Common myeloid progenitor, CD34-positive (primary cell): ENCODE measurements at regions not wholly inside any gene's neighbourhood (a gene's known extent, or its start where the extent isn't known, plus 50 kb on each side); places are given as distances from the start of the nearest gene placed in this dataset.
A peak's percentile ranks its signal among the peaks of the same experiment; 100 is the strongest.
"Not testable (repeated sequence)": the region's sequence is repeated elsewhere in the genome, so short reads cannot be mapped to it uniquely, and the experiment has no call there.

ENCODE experiments used
- CTCF ChIA-PET: fragments of 350-600 bp; sonication (Branson Sonifier 250); formaldehyde crosslinking; loops from one replicate; lab custom pipeline; 2021; ENCODE audit warnings: antibody characterized with exemption; lab: Charles Lee
- POLR2A ChIA-PET: fragments of 350-600 bp; sonication (Branson Sonifier 250); formaldehyde crosslinking; loops from one replicate; lab custom pipeline; 2021; ENCODE audit warnings: antibody characterized with exemption; lab: Charles Lee
- DNase-seq, 3 donors: peaks; one replicate each; pipeline versions ENCODE4 v3.0.0 to v3.0.0-alpha.2; 2013
- H3K27ac ChIP-seq, 2 experiments: 1 replicate in 1 of 2; 2 replicates in 1 of 2; pipeline ENCODE4 v1.7.0; 2013; ENCODE audit warnings: inconsistent platforms in 2 of 2, low read length in 2 of 2, mild to moderate bottlenecking in 2 of 2, low read depth in 1 of 2, moderate library complexity in 1 of 2; ENCODE audit not compliant: severe bottlenecking in 2 of 2, insufficient read depth in 1 of 2, poor library complexity in 1 of 2
- H3K27me3 ChIP-seq, 5 experiments: replicated peaks in 2 of 5; 1 replicate in 3 of 5; 2 replicates in 2 of 5; pipeline versions ENCODE4 v1.6.1 to v1.7.0; 2013; ENCODE audit warnings: low read length in 4 of 5, mild to moderate bottlenecking in 2 of 5, moderate library complexity in 2 of 5, inconsistent platforms in 1 of 5; ENCODE audit not compliant: insufficient read depth in 5 of 5, control insufficient read depth in 4 of 5
- H3K36me3 ChIP-seq, 4 experiments: 1 replicate in 2 of 4; 2 replicates in 2 of 4; pipeline versions ENCODE4 v1.6.1 to v1.7.0; 2013; ENCODE audit warnings: low read length in 3 of 4, control low read depth in 1 of 4, mild to moderate bottlenecking in 1 of 4; ENCODE audit not compliant: control insufficient read depth in 4 of 4, insufficient read depth in 4 of 4
- H3K4me1 ChIP-seq, 4 experiments: 1 replicate in 3 of 4; 2 replicates in 1 of 4; pipeline versions ENCODE4 v1.6.1 to v1.7.1; 2013; ENCODE audit warnings: low read length in 3 of 4, mild to moderate bottlenecking in 3 of 4, control low read depth in 1 of 4, inconsistent platforms in 1 of 4, moderate library complexity in 1 of 4; ENCODE audit not compliant: control insufficient read depth in 4 of 4, insufficient read depth in 4 of 4; ENCODE audit errors: control extremely low read depth in 1 of 4
- H3K4me3 ChIP-seq, 7 experiments: 1 replicate in 4 of 7; 2 replicates in 3 of 7; pipeline versions ENCODE4 v1.5.1 to v1.7.0; 2013; ENCODE audit warnings: mild to moderate bottlenecking in 7 of 7, low read length in 6 of 7, moderate library complexity in 6 of 7, inconsistent platforms in 2 of 7, low read depth in 2 of 7, control low read depth in 1 of 7; ENCODE audit not compliant: insufficient read depth in 4 of 7, control insufficient read depth in 1 of 7; ENCODE audit errors: extremely low read depth in 1 of 7
- H3K9me3 ChIP-seq, 5 experiments: 1 replicate in 4 of 5; 2 replicates in 1 of 5; pipeline versions ENCODE4 v1.6.1 to v1.7.1; 2013; ENCODE audit warnings: low read length in 4 of 5, mild to moderate bottlenecking in 2 of 5, inconsistent platforms in 1 of 5, low read depth in 1 of 5, moderate library complexity in 1 of 5; ENCODE audit not compliant: control insufficient read depth in 4 of 5, insufficient read depth in 2 of 5; ENCODE audit errors: control extremely low read depth in 1 of 5
- WGBS: methylation state at CpG from one replicate; pipeline ENCODE4 v1.1.5; 2013; ENCODE audit not compliant: insufficient coverage; 5-methylcytosine and 5-hydroxymethylcytosine counted together

DNA sequence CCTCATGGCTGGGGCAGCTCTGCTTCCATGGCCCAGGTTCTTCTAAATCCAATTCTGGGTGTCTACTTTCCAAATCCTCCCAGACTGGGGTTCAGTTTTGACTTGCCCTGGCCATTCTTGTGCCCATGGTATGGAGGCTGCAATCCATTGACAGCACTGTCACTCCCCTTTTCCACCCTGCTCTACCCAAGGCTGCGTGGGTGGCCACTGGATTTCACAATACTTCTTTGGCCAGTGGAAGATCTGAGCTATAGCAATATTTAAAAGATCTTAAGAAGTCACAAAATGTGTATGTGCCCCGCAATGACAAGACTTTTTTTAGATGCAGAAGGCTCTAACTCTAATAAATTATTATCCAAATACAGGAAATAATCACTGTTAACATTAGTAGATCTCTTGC lies 329.4 kb upstream of the CCL2 start:
- CTCF ChIA-PET = interaction anchor here (1.2 to 1.8 kb wide), 2 partner anchors 38 to 220 kb away, joined by 5 to 10 read pairs; no protein-coding TSS in a partner anchor

DNA sequence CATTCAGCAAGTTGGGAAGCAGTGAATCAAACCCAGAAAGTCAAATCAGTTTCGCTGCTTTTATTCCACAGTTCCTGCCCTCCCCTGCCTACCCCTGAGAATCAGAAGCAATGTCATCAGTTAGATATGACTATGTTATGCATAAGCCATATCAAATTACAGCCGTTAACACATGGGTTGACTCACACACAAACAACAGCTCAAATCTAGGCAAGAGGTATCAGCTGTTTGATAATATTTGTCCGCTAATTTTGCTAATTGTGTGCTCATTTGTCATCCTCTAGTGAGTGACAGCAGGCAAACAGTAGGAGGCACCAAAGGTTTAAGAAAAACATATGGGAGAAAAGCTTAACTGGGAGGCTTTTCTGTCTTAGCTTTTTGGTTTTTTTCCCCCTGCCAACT lies 327.4 kb upstream of the CCL2 start:
- H3K9me3 ChIP-seq = no peaks in the 10 kb centered on the region
- peaks cover 0 to 4% (median 0%) of the 10 kb centered on the region in 5 experiments for H3K27me3 ChIP-seq
- no peaks in the 10 kb centered on the region for H3K4me1 ChIP-seq
- POLR2A ChIA-PET = no interaction called here
- H3K36me3 ChIP-seq = no peaks in the 10 kb centered on the region
- H3K27ac ChIP-seq = no peak overlapping the region
- CTCF ChIA-PET = interaction anchor here (0.6 to 7.2 kb wide), 24 partner anchors 9 to 434 kb away, joined by 3 to 79 read pairs (median 4); no protein-coding TSS in a partner anchor
- peak; percentile 45 to 73 (median 65) for DNase-seq
- H3K4me3 ChIP-seq = no peak overlapping the region
- 71% methylated on average over 1 of the region's 3 CpGs for WGBS

More for the DNA sequence above, 329.4 kb upstream of the CCL2 start:
- Histone ChIP-seq H3K36me3 (no peaks in the 10 kb centered on the region), H3K9me3 (no peaks in the 10 kb centered on the region), H3K4me1 (no peaks in the 10 kb centered on the region), H3K27ac (no peak overlapping the region), H3K27me3 (peaks cover 0 to 11% (median 0%) of the 10 kb centered on the region in 5 experiments), H3K4me3 (no peak overlapping the region)
- 80% methylated on average over 1 of the region's 2 CpGs for WGBS
- DNase-seq = no peak
- POLR2A ChIA-PET = no interaction called here

DNA sequence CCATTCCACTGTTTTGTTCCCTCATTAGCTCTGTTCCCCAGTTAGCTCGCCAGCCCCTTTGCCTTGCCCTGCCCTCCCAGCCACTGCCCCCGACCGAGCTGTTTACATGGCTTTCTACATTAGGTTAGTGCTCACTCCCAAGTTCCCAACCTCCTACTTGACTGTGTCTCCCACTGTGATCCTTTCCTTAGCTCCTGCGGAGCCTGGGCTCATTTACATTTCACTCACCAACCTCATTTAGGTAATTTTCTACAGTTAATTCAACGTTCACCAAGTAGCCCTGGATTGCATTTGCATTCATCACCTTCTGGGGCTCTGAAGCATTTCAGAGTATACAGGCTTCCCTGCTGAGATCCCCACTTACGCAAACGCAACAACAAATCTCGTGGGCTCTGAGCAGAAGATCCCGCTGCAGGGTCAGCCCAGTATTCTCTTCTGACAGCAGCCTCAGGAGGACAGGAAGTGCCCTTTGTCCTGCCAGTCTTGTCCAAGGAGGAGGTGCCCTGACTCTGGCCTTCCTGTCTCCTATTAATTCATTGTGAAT lies 325.8 kb upstream of the CCL2 start:
- no peaks in the 10 kb centered on the region for H3K9me3 ChIP-seq
- ChIA-PET CTCF (interaction anchor here (0.7 to 7.2 kb wide), 14 partner anchors 9 to 236 kb away, joined by 3 to 79 read pairs (median 6); no protein-coding TSS in a partner anchor), POLR2A (no interaction called here)
- H3K36me3 ChIP-seq = no peaks in the 10 kb centered on the region
- DNase-seq = no peak
- H3K4me1 ChIP-seq = no peaks in the 10 kb centered on the region
- 96% methylated on average over 9 of the region's 9 CpGs for WGBS
- no peak overlapping the region for H3K27ac ChIP-seq
- no peak overlapping the region for H3K4me3 ChIP-seq
- peaks cover 0 to 3% (median 0%) of the 10 kb centered on the region in 5 experiments for H3K27me3 ChIP-seq

DNA sequence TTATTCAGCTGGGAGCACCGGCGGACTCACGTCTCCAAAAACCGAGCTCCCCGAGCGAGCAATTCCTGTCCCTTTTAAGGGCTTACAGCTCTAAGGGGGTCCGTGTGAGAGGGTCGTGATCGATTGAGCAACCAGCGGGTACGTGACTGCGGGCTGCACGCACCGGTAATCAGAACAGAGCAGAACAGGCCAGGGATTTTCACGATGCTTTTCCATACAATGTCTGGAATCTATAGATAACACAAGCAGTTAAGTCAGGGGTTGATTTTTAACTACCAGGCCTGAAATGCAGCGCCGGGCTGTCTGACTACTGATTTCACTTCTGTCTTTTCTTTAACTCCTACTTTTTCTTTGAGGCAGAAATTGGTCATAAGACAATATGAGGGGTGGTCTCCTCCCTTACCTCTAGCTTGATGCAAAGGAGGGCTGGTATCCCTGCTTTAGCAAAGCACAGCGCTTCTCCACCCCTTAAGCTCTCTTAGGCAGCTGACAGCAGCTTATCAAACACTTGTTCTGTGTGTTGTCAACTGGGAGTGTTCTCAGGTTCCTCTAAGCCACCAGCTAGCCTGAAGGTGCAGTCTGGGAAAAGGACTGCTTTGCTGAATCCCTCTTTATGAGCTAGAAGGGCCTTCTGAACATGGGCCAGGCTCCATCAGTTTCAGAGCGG lies 323.8 kb upstream of the CCL2 start:
- POLR2A ChIA-PET = interaction anchor here (0.7 to 0.8 kb wide), 2 partner anchors 24 to 73 kb away, joined by 3 read pairs; no protein-coding TSS in a partner anchor
- not testable (repeated sequence) for H3K9me3 ChIP-seq, H3K4me1 ChIP-seq, H3K27me3 ChIP-seq, H3K36me3 ChIP-seq, H3K4me3 ChIP-seq
- H3K27ac ChIP-seq = peak overlapping the region in 1 of 2 experiments; percentile 59
- DNase-seq = peak in 1 of 3 donors; percentile 12
- WGBS = 98% methylated on average over 17 of the region's 19 CpGs
- CTCF ChIA-PET = interaction anchor here (1.5 to 7.2 kb wide), 3 partner anchors 24 to 234 kb away, joined by 3 to 77 read pairs (median 15); no protein-coding TSS in a partner anchor

DNA sequence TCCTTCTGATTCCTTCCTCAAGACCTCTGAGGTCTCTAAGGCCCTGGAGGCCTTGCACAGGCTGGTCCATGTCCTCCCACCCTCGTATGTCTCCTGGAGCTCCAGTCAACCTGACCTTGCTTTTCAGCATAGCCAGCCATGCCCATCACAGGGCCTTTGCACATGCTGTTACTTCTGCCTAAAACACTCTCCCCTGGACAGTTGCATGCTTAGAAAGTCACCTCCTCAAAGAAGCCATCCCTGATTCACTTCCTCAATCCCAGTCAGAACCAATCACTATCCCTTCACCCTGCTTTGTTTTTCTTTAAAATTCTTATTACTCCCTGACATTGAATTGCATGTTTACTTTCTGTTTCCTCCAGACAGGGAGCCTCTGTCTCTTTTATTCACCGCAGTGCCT lies 322.1 kb upstream of the CCL2 start:
- POLR2A ChIA-PET = no interaction called here
- Histone ChIP-seq H3K4me3 (no peak overlapping the region), H3K36me3 (no peaks in the 10 kb centered on the region), H3K4me1 (no peaks in the 10 kb centered on the region), H3K9me3 (no peaks in the 10 kb centered on the region), H3K27ac (no peak overlapping the region), H3K27me3 (no peaks in the 10 kb centered on the region)
- no peak for DNase-seq
- 100% methylated on average over 2 of the region's 2 CpGs for WGBS
- CTCF ChIA-PET = interaction anchor here (3.0 to 7.2 kb wide), 2 partner anchors 213 to 233 kb away, joined by 15 to 77 read pairs; no protein-coding TSS in a partner anchor

DNA sequence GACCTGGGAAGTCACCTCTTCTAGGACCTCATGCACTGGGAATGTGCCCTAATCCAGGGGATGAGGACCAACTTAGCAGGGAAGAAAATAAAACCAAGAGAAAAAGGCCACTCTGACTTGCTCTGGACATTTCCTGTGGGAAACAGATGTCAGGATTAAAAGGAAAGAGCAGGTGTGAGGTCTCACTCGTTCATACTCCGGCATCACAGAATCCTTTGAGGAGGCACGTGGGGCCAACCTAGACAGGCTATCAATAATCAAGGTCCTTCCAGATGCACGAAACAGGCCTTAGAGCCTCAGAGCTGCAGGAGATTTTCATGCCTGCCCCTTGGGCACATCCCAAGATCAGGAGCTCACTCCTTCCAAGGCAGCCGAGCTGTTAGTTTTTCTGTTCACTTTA lies 321.5 kb upstream of the CCL2 start:
- no peaks in the 10 kb centered on the region for H3K9me3 ChIP-seq
- no peaks in the 10 kb centered on the region for H3K36me3 ChIP-seq
- H3K27ac ChIP-seq = no peak overlapping the region
- CTCF ChIA-PET = interaction anchor here (0.8 to 7.2 kb wide), 2 partner anchors 213 to 232 kb away, joined by 3 to 77 read pairs; no protein-coding TSS in a partner anchor
- H3K27me3 ChIP-seq = no peaks in the 10 kb centered on the region
- 62% methylated on average over 5 of the region's 5 CpGs for WGBS
- no peaks in the 10 kb centered on the region for H3K4me1 ChIP-seq
- DNase-seq = no peak
- H3K4me3 ChIP-seq = no peak overlapping the region
- POLR2A ChIA-PET = no interaction called here

- Histone ChIP-seq H3K4me3 (no peak overlapping the region), H3K27me3 (no peaks in the 10 kb centered on the region), H3K27ac (no peak overlapping the region), H3K36me3 (no peaks in the 10 kb centered on the region), H3K9me3 (no peaks in the 10 kb centered on the region), H3K4me1 (no peaks in the 10 kb centered on the region)
- ChIA-PET CTCF (no interaction called here), POLR2A (no interaction called here)
- WGBS = 100% methylated on average over 1 of the region's 1 CpG
- DNase-seq = no peak
Measured at GRCh38 chr17:33934696-33935095, 320.4 kb upstream of the CCL2 start.
